Activated CD4-positive, alpha-beta memory T cell treated with anti-CD3 and anti-CD28 coated beads, Interleukin-2, amount 10 ng/mL, durations not matched to agents 7 days and 5 days (primary cell): ENCODE measurements at regions not wholly inside any gene's neighbourhood (a gene's known extent, or its start where the extent isn't known, plus 50 kb on each side); places are given as distances from the start of the nearest gene placed in this dataset.

Source experiments
- CTCF ChIA-PET: fragments of 350-600 bp; sonication (Branson Sonifier 250); formaldehyde crosslinking; loops from one replicate; lab custom pipeline; 2021; ENCODE audit warnings: antibody characterized with exemption, inconsistent platforms; lab: Charles Lee
- POLR2A ChIA-PET: fragments of 350-600 bp; sonication (Branson Sonifier 250); formaldehyde crosslinking; loops from one replicate; lab custom pipeline; 2021; ENCODE audit warnings: antibody characterized with exemption; lab: Charles Lee
- DNase-seq: peaks from one replicate; pipeline ENCODE4 v3.0.0-alpha.2; 2020
- H3K27ac Mint-ChIP-seq: one replicate; pipeline ENCODE4 v1.8.0; 2021; ENCODE audit warnings: mild to moderate bottlenecking, mixed read lengths
- H3K27me3 Mint-ChIP-seq: one replicate; pipeline ENCODE4 v1.8.0; 2021; ENCODE audit warnings: mixed read lengths
- H3K36me3 Mint-ChIP-seq: one replicate; pipeline ENCODE4 v1.8.0; 2021; ENCODE audit warnings: low read depth, mixed read lengths
- H3K4me1 Mint-ChIP-seq: one replicate; pipeline ENCODE4 v1.8.0; 2021; ENCODE audit warnings: mixed read lengths
- H3K4me3 Mint-ChIP-seq: one replicate; pipeline ENCODE4 v1.8.0; 2021; ENCODE audit warnings: mild to moderate bottlenecking, mixed read lengths
- H3K9me3 Mint-ChIP-seq: one replicate; pipeline ENCODE4 v1.8.0; 2021; ENCODE audit warnings: mixed read lengths

- ChIA-PET CTCF (no interaction called here), POLR2A (no interaction called here)
- H3K27ac Mint-ChIP-seq = no peak overlapping the region
- no peaks in the 10 kb centered on the region for H3K9me3 Mint-ChIP-seq
- no peak for DNase-seq
- no peaks in the 10 kb centered on the region for H3K36me3 Mint-ChIP-seq
- peaks cover 4% of the 10 kb centered on the region for H3K27me3 Mint-ChIP-seq
- no peak overlapping the region for H3K4me3 Mint-ChIP-seq
- H3K4me1 Mint-ChIP-seq = no peaks in the 10 kb centered on the region
These were observed 80.0 kb downstream of the NREP start for GRCh38 chr5:111676926-111677415.

GRCh38 chr5:111676466-111676865 lies 80.5 kb downstream of the NREP start:
- CTCF ChIA-PET = no interaction called here

GRCh38 chr5:111675201-111675934 lies 81.6 kb downstream of the NREP start:
- Mint-ChIP-seq H3K4me3 (no peak overlapping the region), H3K4me1 (no peaks in the 10 kb centered on the region), H3K27me3 (peaks cover 4% of the 10 kb centered on the region), H3K9me3 (no peaks in the 10 kb centered on the region), H3K27ac (no peak overlapping the region), H3K36me3 (no peaks in the 10 kb centered on the region)
- ChIA-PET CTCF (no interaction called here), POLR2A (no interaction called here)
- no peak for DNase-seq

More at GRCh38 chr5:111676466-111676865, 80.5 kb downstream of the NREP start:
- no peaks in the 10 kb centered on the region for H3K9me3 Mint-ChIP-seq
- H3K4me3 Mint-ChIP-seq = no peak overlapping the region
- H3K36me3 Mint-ChIP-seq = no peaks in the 10 kb centered on the region
- H3K27me3 Mint-ChIP-seq = peaks cover 4% of the 10 kb centered on the region
- POLR2A ChIA-PET = no interaction called here
- DNase-seq = no peak
- H3K27ac Mint-ChIP-seq = no peak overlapping the region
- no peaks in the 10 kb centered on the region for H3K4me1 Mint-ChIP-seq

GRCh38 chr5:111673891-111674626 lies 82.9 kb downstream of the NREP start:
- H3K4me1 Mint-ChIP-seq = no peaks in the 10 kb centered on the region
- H3K4me3 Mint-ChIP-seq = no peak overlapping the region
- no peaks in the 10 kb centered on the region for H3K36me3 Mint-ChIP-seq
- H3K27me3 Mint-ChIP-seq = peaks cover 4% of the 10 kb centered on the region
- ChIA-PET CTCF (no interaction called here), POLR2A (no interaction called here)
- H3K27ac Mint-ChIP-seq = no peak overlapping the region
- no peak for DNase-seq
- H3K9me3 Mint-ChIP-seq = no peaks in the 10 kb centered on the region

GRCh38 chr5:111672099-111672498 lies 84.9 kb downstream of the NREP start:
- Mint-ChIP-seq H3K36me3 (no peaks in the 10 kb centered on the region), H3K4me1 (no peaks in the 10 kb centered on the region), H3K4me3 (no peak overlapping the region), H3K9me3 (no peaks in the 10 kb centered on the region), H3K27me3 (peaks cover 1% of the 10 kb centered on the region), H3K27ac (no peak overlapping the region)
- ChIA-PET POLR2A (no interaction called here), CTCF (no interaction called here)
- DNase-seq = no peak

- no peak for DNase-seq
- ChIA-PET POLR2A (no interaction called here), CTCF (no interaction called here)
- Mint-ChIP-seq H3K36me3 (no peaks in the 10 kb centered on the region), H3K4me1 (no peaks in the 10 kb centered on the region), H3K9me3 (no peaks in the 10 kb centered on the region), H3K4me3 (no peak overlapping the region), H3K27ac (no peak overlapping the region), H3K27me3 (peaks cover 4% of the 10 kb centered on the region)
These were observed 86.0 kb downstream of the NREP start for GRCh38 chr5:111670826-111671492.

- Mint-ChIP-seq H3K9me3 (no peaks in the 10 kb centered on the region), H3K27ac (no peak overlapping the region), H3K4me3 (no peak overlapping the region), H3K27me3 (peaks cover 4% of the 10 kb centered on the region), H3K4me1 (no peaks in the 10 kb centered on the region), H3K36me3 (no peaks in the 10 kb centered on the region)
- ChIA-PET CTCF (interaction anchor here (0.6 kb wide), 1 partner anchor 188 kb away, joined by 10 read pairs; no protein-coding TSS in a partner anchor), POLR2A (no interaction called here)
- no peak for DNase-seq
These were observed 88.2 kb downstream of the NREP start for GRCh38 chr5:111668477-111669414.

- POLR2A ChIA-PET = no interaction called here
- H3K36me3 Mint-ChIP-seq = no peaks in the 10 kb centered on the region
These were observed 89.8 kb downstream of the NREP start for GRCh38 chr5:111667128-111667736.

GRCh38 chr5:111656580-111656979 lies 100.4 kb downstream of the NREP start:
- H3K4me3 Mint-ChIP-seq = no peak overlapping the region
- DNase-seq = no peak
- CTCF ChIA-PET = no interaction called here
- H3K27ac Mint-ChIP-seq = no peak overlapping the region
- no peaks in the 10 kb centered on the region for H3K36me3 Mint-ChIP-seq
- peaks cover 2% of the 10 kb centered on the region for H3K9me3 Mint-ChIP-seq
- no peaks in the 10 kb centered on the region for H3K27me3 Mint-ChIP-seq
- no peaks in the 10 kb centered on the region for H3K4me1 Mint-ChIP-seq
- POLR2A ChIA-PET = no interaction called here

More at GRCh38 chr5:111667128-111667736, 89.8 kb downstream of the NREP start:
- Mint-ChIP-seq H3K4me1 (no peaks in the 10 kb centered on the region), H3K27me3 (peaks cover 4% of the 10 kb centered on the region), H3K9me3 (no peaks in the 10 kb centered on the region), H3K27ac (no peak overlapping the region), H3K4me3 (no peak overlapping the region)
- CTCF ChIA-PET = no interaction called here
- no peak for DNase-seq

GRCh38 chr5:111655169-111655924 lies 101.6 kb downstream of the NREP start:
- DNase-seq = no peak
- Mint-ChIP-seq H3K27ac (no peak overlapping the region), H3K4me3 (no peak overlapping the region), H3K9me3 (no peaks in the 10 kb centered on the region), H3K27me3 (no peaks in the 10 kb centered on the region), H3K4me1 (no peaks in the 10 kb centered on the region), H3K36me3 (no peaks in the 10 kb centered on the region)
- CTCF ChIA-PET = no interaction called here
- POLR2A ChIA-PET = no interaction called here

GRCh38 chr5:111653408-111653807 lies 103.6 kb downstream of the NREP start:
- Mint-ChIP-seq H3K4me1 (no peaks in the 10 kb centered on the region), H3K36me3 (no peaks in the 10 kb centered on the region), H3K27ac (no peak overlapping the region), H3K27me3 (no peaks in the 10 kb centered on the region), H3K4me3 (no peak overlapping the region), H3K9me3 (no peaks in the 10 kb centered on the region)
- CTCF ChIA-PET = no interaction called here
- DNase-seq = no peak
- POLR2A ChIA-PET = no interaction called here

- no peak for DNase-seq
- CTCF ChIA-PET = no interaction called here
- POLR2A ChIA-PET = no interaction called here
- no peaks in the 10 kb centered on the region for H3K36me3 Mint-ChIP-seq
- H3K27me3 Mint-ChIP-seq = no peaks in the 10 kb centered on the region
- no peaks in the 10 kb centered on the region for H3K9me3 Mint-ChIP-seq
- no peak overlapping the region for H3K4me3 Mint-ChIP-seq
- H3K27ac Mint-ChIP-seq = no peak overlapping the region
- H3K4me1 Mint-ChIP-seq = no peaks in the 10 kb centered on the region
These were observed 107.5 kb downstream of the NREP start for GRCh38 chr5:111649516-111649915.
